NK-92 treated with Interleukin-12 subunit alpha and Interleukin-12 subunit beta, amount 100 ng/mL, for 24 hours (cell line): ENCODE measurements at regions not wholly inside any gene's neighbourhood (a gene's known extent, or its start where the extent isn't known, plus 50 kb on each side); places are given as distances from the start of the nearest gene placed in this dataset.
"Not testable (repeated sequence)": the region's sequence is repeated elsewhere in the genome, so short reads cannot be mapped to it uniquely, and the experiment has no call there.

ENCODE experiments used
- DNase-seq: peaks from one replicate; lab custom pipeline; 2025; lab: John Stamatoyannopoulos, UW

- no peak for DNase-seq
These were observed 110.2 kb upstream of the EGFLAM start for GRCh38 chr5:38148021-38148625.

GRCh38 chr5:38143384-38143783, 115.0 kb upstream of the EGFLAM start:
- no peak for DNase-seq

- no peak for DNase-seq
These were observed 116.7 kb upstream of the EGFLAM start for GRCh38 chr5:38141665-38142064.

GRCh38 chr5:38138574-38138973, 119.8 kb upstream of the EGFLAM start:
- DNase-seq = no peak

GRCh38 chr5:38135486-38136039, 122.8 kb upstream of the EGFLAM start:
- DNase-seq = no peak

GRCh38 chr5:38134810-38135209, 123.5 kb upstream of the EGFLAM start:
- DNase-seq = no peak

- DNase-seq = not testable (repeated sequence)
These were observed 124.1 kb upstream of the EGFLAM start for GRCh38 chr5:38134294-38134693.

GRCh38 chr5:38131686-38132085, 126.7 kb upstream of the EGFLAM start:
- no peak for DNase-seq

- no peak for DNase-seq
These were observed 134.0 kb upstream of the EGFLAM start for GRCh38 chr5:38124321-38124720.

GRCh38 chr5:38121420-38121819, 136.9 kb upstream of the EGFLAM start:
- DNase-seq = no peak

- DNase-seq = no peak
These were observed 138.5 kb upstream of the EGFLAM start for GRCh38 chr5:38119836-38120235.

- no peak for DNase-seq
These were observed 140.4 kb upstream of the EGFLAM start for GRCh38 chr5:38117784-38118479.

- DNase-seq = no peak
These were observed 143.0 kb upstream of the EGFLAM start for GRCh38 chr5:38115318-38115827.

GRCh38 chr5:38113880-38114279, 144.5 kb upstream of the EGFLAM start:
- no peak for DNase-seq

GRCh38 chr5:38113456-38113855, 144.9 kb upstream of the EGFLAM start:
- no peak for DNase-seq

GRCh38 chr5:38112938-38113337, 145.4 kb upstream of the EGFLAM start:
- no peak for DNase-seq

GRCh38 chr5:38110130-38110529, 148.2 kb upstream of the EGFLAM start:
- no peak for DNase-seq

GRCh38 chr5:38107096-38107495, 151.3 kb upstream of the EGFLAM start:
- no peak for DNase-seq

GRCh38 chr5:38105801-38106200, 152.6 kb upstream of the EGFLAM start:
- no peak for DNase-seq

- no peak for DNase-seq
These were observed 153.2 kb upstream of the EGFLAM start for GRCh38 chr5:38105231-38105570.

- no peak for DNase-seq
These were observed 153.7 kb upstream of the EGFLAM start for GRCh38 chr5:38104497-38105230.

GRCh38 chr5:38101897-38102296, 156.5 kb upstream of the EGFLAM start:
- DNase-seq = no peak
